Osteoblast (primary cell): ENCODE measurements at regions not wholly inside any gene's neighbourhood (a gene's known extent, or its start where the extent isn't known, plus 50 kb on each side); places are given as distances from the start of the nearest gene placed in this dataset.

ENCODE experiments used
- DNase-seq: peaks from one replicate; pipeline ENCODE4 v3.0.0; 2011; ENCODE audit warnings: low spot score, mixed read lengths; ENCODE audit not compliant: insufficient read length; ENCODE audit errors: missing footprints
- H2AFZ ChIP-seq: 2 replicates; pipeline ENCODE4 v1.6.0; 2011; ENCODE audit warnings: mild to moderate bottlenecking, low read length
- H3K27ac ChIP-seq: 2 replicates; pipeline ENCODE4 v1.5.1; 2011; ENCODE audit warnings: mild to moderate bottlenecking, low read depth, low read length, moderate library complexity
- H3K27me3 ChIP-seq: 2 replicates; pipeline ENCODE4 v1.6.0; 2012; ENCODE audit warnings: mild to moderate bottlenecking, control low read depth, inconsistent platforms, low read length, moderate library complexity; ENCODE audit not compliant: insufficient read depth
- H3K36me3 ChIP-seq: 2 replicates; pipeline ENCODE4 v1.5.1; 2011; ENCODE audit warnings: mild to moderate bottlenecking, low read length, control low read depth, moderate library complexity; ENCODE audit not compliant: insufficient read depth
- H3K4me1 ChIP-seq: 2 replicates; pipeline ENCODE4 v1.5.1; 2011; ENCODE audit warnings: mild to moderate bottlenecking, low read length, control low read depth, moderate library complexity; ENCODE audit not compliant: insufficient read depth
- H3K4me2 ChIP-seq: 2 replicates; pipeline ENCODE4 v1.6.0; 2011; ENCODE audit warnings: mild to moderate bottlenecking, low read length; ENCODE audit not compliant: insufficient read depth
- H3K4me3 ChIP-seq: fragments of 200-600 bp; sonication (generic); 3 replicates; pipeline ENCODE4 v1.5.1; 2012; ENCODE audit warnings: mild to moderate bottlenecking, low read length, inconsistent platforms; ENCODE audit not compliant: insufficient read depth
- H3K79me2 ChIP-seq: 2 replicates; pipeline ENCODE4 v1.6.0; 2012; ENCODE audit warnings: mild to moderate bottlenecking, low read length, control low read depth, inconsistent platforms; ENCODE audit not compliant: insufficient read depth
- H3K9me3 ChIP-seq: 2 replicates; pipeline ENCODE4 v1.5.1; 2011; ENCODE audit warnings: low read depth, low read length, control low read depth
- H4K20me1 ChIP-seq: 2 replicates; pipeline ENCODE4 v1.6.0; 2012; ENCODE audit warnings: mild to moderate bottlenecking, low read length, control low read depth; ENCODE audit not compliant: insufficient read depth
- TF ChIP-seq, protein P1 (sequence below): IDR thresholded peaks from 2 replicates; pipeline ENCODE4 v1.5.1; 2011; ENCODE audit warnings: mild to moderate bottlenecking, low read depth, low read length, moderate library complexity; ENCODE audit errors: extremely low read depth

DNA sequence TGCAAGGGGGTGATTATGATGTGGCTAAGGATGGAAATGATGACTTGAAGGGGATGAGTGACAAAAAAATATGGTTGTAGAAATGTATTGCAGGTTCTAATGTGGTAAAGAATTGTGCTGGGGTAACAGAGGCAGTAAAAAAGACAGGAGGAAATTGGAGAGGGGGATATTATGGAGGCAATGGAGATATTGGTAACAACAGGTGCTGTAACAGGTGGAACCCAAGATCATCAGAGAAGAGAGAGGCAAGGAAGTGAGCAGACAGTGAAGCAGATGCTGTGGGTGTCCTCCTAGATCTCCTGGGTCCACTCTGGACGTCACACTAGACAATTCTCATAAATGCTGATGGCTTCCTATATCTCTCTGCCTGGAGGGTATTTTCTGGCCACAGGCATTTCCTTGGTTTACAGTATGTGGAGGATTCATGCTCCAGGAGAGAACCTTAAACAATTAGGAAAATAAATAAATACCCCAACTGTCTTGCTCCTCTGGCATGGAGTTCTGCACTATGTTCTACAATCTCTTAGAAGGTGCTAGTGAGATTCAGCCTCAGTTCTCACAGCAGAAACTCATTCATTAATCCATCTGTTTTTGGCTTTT, 620.3 kb upstream of the PLXNA2 start:
- no peaks in the 10 kb centered on the region for H3K4me1 ChIP-seq
- TF ChIP-seq, protein P1, sequence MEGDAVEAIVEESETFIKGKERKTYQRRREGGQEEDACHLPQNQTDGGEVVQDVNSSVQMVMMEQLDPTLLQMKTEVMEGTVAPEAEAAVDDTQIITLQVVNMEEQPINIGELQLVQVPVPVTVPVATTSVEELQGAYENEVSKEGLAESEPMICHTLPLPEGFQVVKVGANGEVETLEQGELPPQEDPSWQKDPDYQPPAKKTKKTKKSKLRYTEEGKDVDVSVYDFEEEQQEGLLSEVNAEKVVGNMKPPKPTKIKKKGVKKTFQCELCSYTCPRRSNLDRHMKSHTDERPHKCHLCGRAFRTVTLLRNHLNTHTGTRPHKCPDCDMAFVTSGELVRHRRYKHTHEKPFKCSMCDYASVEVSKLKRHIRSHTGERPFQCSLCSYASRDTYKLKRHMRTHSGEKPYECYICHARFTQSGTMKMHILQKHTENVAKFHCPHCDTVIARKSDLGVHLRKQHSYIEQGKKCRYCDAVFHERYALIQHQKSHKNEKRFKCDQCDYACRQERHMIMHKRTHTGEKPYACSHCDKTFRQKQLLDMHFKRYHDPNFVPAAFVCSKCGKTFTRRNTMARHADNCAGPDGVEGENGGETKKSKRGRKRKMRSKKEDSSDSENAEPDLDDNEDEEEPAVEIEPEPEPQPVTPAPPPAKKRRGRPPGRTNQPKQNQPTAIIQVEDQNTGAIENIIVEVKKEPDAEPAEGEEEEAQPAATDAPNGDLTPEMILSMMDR, result no peak
- no peaks in the 10 kb centered on the region for H3K9me3 ChIP-seq
- no peaks in the 10 kb centered on the region for H3K36me3 ChIP-seq
- H3K27me3 ChIP-seq, result no peaks in the 10 kb centered on the region
- H3K27ac ChIP-seq, result no peak overlapping the region
- no peak overlapping the region for H3K4me2 ChIP-seq
- H3K4me3 ChIP-seq, result no peak overlapping the region
- no peaks in the 10 kb centered on the region for H3K79me2 ChIP-seq
- no peak for DNase-seq
- no peaks in the 10 kb centered on the region for H4K20me1 ChIP-seq
- no peak overlapping the region for H2AFZ ChIP-seq

DNA sequence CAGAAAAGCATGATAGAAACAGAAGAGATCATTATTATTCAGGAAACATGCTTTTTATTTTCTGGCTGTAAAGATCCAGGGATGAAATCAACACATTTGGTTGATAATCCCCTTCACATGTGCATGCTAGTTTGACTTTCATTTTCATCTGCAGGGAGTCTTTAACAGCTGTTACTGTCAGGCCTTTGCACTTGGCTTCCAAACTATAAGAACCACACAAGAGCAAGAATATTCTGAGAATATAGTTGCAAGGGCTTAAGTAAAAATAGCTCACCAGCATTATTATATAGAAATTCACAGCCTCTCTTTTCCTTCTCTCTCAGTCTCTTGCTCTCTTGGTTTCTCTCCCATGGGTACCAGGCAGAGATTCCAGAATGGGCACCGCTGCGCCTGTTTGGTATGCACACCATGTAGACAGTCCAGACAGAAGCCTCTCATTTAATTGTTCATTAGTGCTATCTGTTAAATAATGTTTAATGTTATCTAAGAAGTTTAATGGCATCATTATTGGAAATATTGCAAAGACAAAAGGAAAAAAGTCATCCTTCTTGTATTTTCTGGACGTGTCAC, 622.3 kb upstream of the PLXNA2 start:
- TF ChIP-seq, protein P1, result no peak
- no peaks in the 10 kb centered on the region for H3K4me1 ChIP-seq
- H3K4me3 ChIP-seq, result no peak overlapping the region
- H3K9me3 ChIP-seq, result no peaks in the 10 kb centered on the region
- no peak for DNase-seq
- no peaks in the 10 kb centered on the region for H4K20me1 ChIP-seq
- no peak overlapping the region for H2AFZ ChIP-seq
- no peaks in the 10 kb centered on the region for H3K36me3 ChIP-seq
- no peaks in the 10 kb centered on the region for H3K79me2 ChIP-seq
- no peak overlapping the region for H3K27ac ChIP-seq
- H3K4me2 ChIP-seq, result no peak overlapping the region
- H3K27me3 ChIP-seq, result no peaks in the 10 kb centered on the region

DNA sequence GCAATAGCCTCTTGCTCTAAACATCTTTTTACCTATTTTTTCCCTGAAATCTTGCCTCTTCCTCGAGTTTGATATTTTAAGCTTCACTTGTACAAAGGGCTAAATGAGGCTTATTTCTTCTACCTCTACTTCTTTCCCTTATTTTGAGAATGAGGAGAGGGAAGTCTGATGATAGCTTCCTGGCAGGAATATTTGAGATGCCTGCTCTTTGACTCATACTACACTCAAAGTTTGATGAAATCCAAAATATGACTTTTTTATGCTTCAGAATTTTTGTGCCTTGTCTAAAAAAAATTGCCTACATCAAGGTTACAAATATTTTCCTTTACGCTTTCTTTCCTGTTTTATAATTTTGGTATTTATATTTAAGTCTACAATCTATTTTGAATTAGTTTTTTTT, 624.4 kb upstream of the PLXNA2 start:
- H3K4me3 ChIP-seq, result no peak overlapping the region
- no peaks in the 10 kb centered on the region for H3K4me1 ChIP-seq
- DNase-seq, result no peak
- no peaks in the 10 kb centered on the region for H4K20me1 ChIP-seq
- H3K4me2 ChIP-seq, result no peak overlapping the region
- no peaks in the 10 kb centered on the region for H3K27me3 ChIP-seq
- H2AFZ ChIP-seq, result no peak overlapping the region
- TF ChIP-seq, protein P1, result no peak
- no peaks in the 10 kb centered on the region for H3K79me2 ChIP-seq
- H3K36me3 ChIP-seq, result no peaks in the 10 kb centered on the region
- no peak overlapping the region for H3K27ac ChIP-seq
- no peaks in the 10 kb centered on the region for H3K9me3 ChIP-seq

DNA sequence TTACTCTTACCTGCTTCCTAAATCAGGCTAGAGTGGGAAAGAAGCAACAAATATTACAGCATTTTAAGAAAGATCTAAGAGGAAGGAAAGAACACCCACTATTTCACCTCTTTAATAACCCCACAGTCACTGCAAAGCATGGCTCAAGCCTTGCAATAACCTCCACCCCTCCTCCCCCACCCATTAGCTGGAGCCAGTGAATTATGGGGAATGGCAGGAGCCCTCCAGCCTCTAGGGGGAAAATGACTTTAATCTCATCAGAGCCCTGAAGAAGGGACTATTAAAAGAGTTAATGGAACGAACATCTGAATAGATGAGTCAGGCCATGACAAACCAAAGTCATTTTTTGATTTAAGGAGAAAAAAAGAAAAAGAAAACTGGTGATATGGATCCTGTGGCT, 630.7 kb upstream of the PLXNA2 start:
- Histone ChIP-seq H3K79me2 (no peaks in the 10 kb centered on the region), H3K27me3 (no peaks in the 10 kb centered on the region), H3K36me3 (no peaks in the 10 kb centered on the region), H3K4me3 (no peak overlapping the region), H3K4me1 (no peaks in the 10 kb centered on the region), H3K4me2 (no peak overlapping the region), H4K20me1 (no peaks in the 10 kb centered on the region), H2AFZ (no peak overlapping the region), H3K9me3 (no peaks in the 10 kb centered on the region), H3K27ac (no peak overlapping the region)
- DNase-seq, result no peak
- TF ChIP-seq, protein P1, result no peak
